K562 (cell line): ENCODE measurements at regions not wholly inside any gene's neighbourhood (a gene's known extent, or its start where the extent isn't known, plus 50 kb on each side); places are given as distances from the start of the nearest gene placed in this dataset.

Experiments
- CEBPZ ChIP-seq: fragments of 150-350 bp; IDR thresholded peaks from 2 replicates; pipeline ENCODE4 v1.6.1; 2014; ENCODE audit warnings: low read depth, mild to moderate bottlenecking, low read length, borderline replicate concordance
- PTTG1 ChIP-seq: fragments of 450-650 bp; IDR thresholded peaks from 2 replicates; pipeline ENCODE4 v1.6.1; 2016; ENCODE audit warnings: low read depth, mild to moderate bottlenecking, missing genetic modification characterization, missing compliant biosample characterization
- ZBTB40 ChIP-seq, 2 experiments: fragments of 450-650 bp in 1 of 2; sonication (generic) in 1 of 2; formaldehyde crosslinking in 1 of 2; IDR thresholded peaks; 2 replicates each; pipeline versions ENCODE4 v1.7.1 to v1.9.0; 2016 to 2022; ENCODE audit warnings: inconsistent platforms in 1 of 2, mild to moderate bottlenecking in 1 of 2, missing genetic modification reagents in 1 of 2

GRCh38 chr4:41429280-41429669, 108.7 kb upstream of the LIMCH1 start (continued):
- TF ChIP-seq ZBTB40 (IDR thresholded peaks at IDR 0.05) (no peak), ZBTB40 (CRISPR knock-in tag; IDR thresholded peaks at IDR 0.05) (no peak), CEBPZ (no peak), PTTG1 (tag) (no peak)
